HepG2 (cell line): ENCODE measurements at regions not wholly inside any gene's neighbourhood (a gene's known extent, or its start where the extent isn't known, plus 50 kb on each side); places are given as distances from the start of the nearest gene placed in this dataset.

Experiments
- ATAC-seq: fragments of 200-7000 bp; cut with Tn5 transposase; 3 replicates; pipeline ENCODE4 v1.9.1; 2020; ENCODE audit warnings: mild to moderate bottlenecking, moderate library complexity
- BruUV-seq: library from RNA; stranded (reverse); fragments of 400-500 nt; replicated peaks from 2 replicates; lab custom pipeline; 2021; lab: Mats Ljungman, UMichigan
- CTCF ChIA-PET: fragments of 300-600 bp; formaldehyde crosslinking; extraction: SDS; loops from one replicate; lab custom pipeline; 2021; ENCODE audit warnings: low total read pairs, inconsistent platforms, low intra/inter-chr PET ratio; lab: Yijun Ruan, JAX
- POLR2A ChIA-PET: fragments of 350-600 bp; sonication (Branson Sonifier 250); formaldehyde crosslinking; loops from one replicate; lab custom pipeline; 2020; ENCODE audit warnings: antibody characterized with exemption, inconsistent platforms; lab: Yijun Ruan, JAX
- DNase-seq: peaks from one replicate; pipeline ENCODE4 v3.0.0-alpha.2; 2015; ENCODE audit warnings: low spot score
- FAIRE-seq: peaks from 3 replicates; lab custom pipeline; 2011; peaks lifted over from hg19 to GRCh38; lab: Jason Lieb, UNC
- H2AFZ ChIP-seq: one replicate; pipeline ENCODE4 v1.6.1; 2011; ENCODE audit warnings: low read length, inconsistent platforms
- H3K27ac ChIP-seq: fragments of 300-600 bp; 3 replicates; pipeline ENCODE4 v1.8.0; 2011; ENCODE audit warnings: mixed run types, mild to moderate bottlenecking, mixed read lengths, low read length, inconsistent platforms; ENCODE audit not compliant: insufficient read depth; ENCODE audit errors: extremely low read length
- H3K27me3 ChIP-seq, 2 experiments: fragments of 200-600 bp in 1 of 2; 2 replicates in 1 of 2; 3 replicates in 1 of 2; pipeline versions ENCODE4 v1.6.0 to v1.8.0; 2011; ENCODE audit warnings: low read length in 2 of 2, mild to moderate bottlenecking in 2 of 2, moderate library complexity in 2 of 2, inconsistent platforms in 1 of 2; ENCODE audit not compliant: insufficient read depth in 2 of 2, control insufficient read depth in 1 of 2
- H3K36me3 ChIP-seq, 2 experiments: fragments of 200-600 bp in 1 of 2; replicated peaks in 1 of 2; 2 replicates in 1 of 2; 3 replicates in 1 of 2; pipeline versions ENCODE4 v1.5.1 to v1.8.0; 2011; ENCODE audit warnings: low read length in 2 of 2, inconsistent platforms in 1 of 2; ENCODE audit not compliant: insufficient read depth in 2 of 2, control insufficient read depth in 1 of 2
- H3K4me1 ChIP-seq: 2 replicates; pipeline ENCODE4 v1.5.1; 2012; ENCODE audit warnings: low read length, inconsistent platforms; ENCODE audit not compliant: insufficient read depth
- H3K4me2 ChIP-seq: 2 replicates; pipeline ENCODE4 v1.6.0; 2011; ENCODE audit warnings: low read depth, low read length, inconsistent platforms
- H3K4me3 ChIP-seq, 3 experiments: fragments of 200-600 bp in 1 of 3; sonication (generic), shearing (Covaris generic) in 1 of 3; replicated peaks in 1 of 3; 2 replicates each; pipeline ENCODE4 v1.5.1; 2011 to 2016; ENCODE audit warnings: low read length in 3 of 3, inconsistent platforms in 2 of 3, low read depth in 2 of 3, mild to moderate bottlenecking in 2 of 3, control low read depth in 1 of 3, mixed read lengths in 1 of 3; ENCODE audit not compliant: insufficient read depth in 1 of 3
- H3K79me2 ChIP-seq: one replicate; pipeline ENCODE4 v1.6.1; 2011; ENCODE audit warnings: low read length, inconsistent platforms; ENCODE audit not compliant: insufficient read depth
- H3K9ac ChIP-seq: 2 replicates; pipeline ENCODE4 v1.6.0; 2011; ENCODE audit warnings: mild to moderate bottlenecking, low read depth, low read length, inconsistent platforms; ENCODE audit not compliant: insufficient read depth
- H3K9me3 ChIP-seq: 2 replicates; pipeline ENCODE4 v1.5.1; 2012; ENCODE audit warnings: mild to moderate bottlenecking, low read length
- H4K20me1 ChIP-seq: 2 replicates; pipeline ENCODE4 v1.6.0; 2011; ENCODE audit warnings: inconsistent platforms, mild to moderate bottlenecking, low read length, moderate library complexity; ENCODE audit not compliant: insufficient read depth
- ARNTL ChIP-seq: sonication (generic); formaldehyde crosslinking; IDR thresholded peaks from 2 replicates; pipeline ENCODE4 v1.4.0; 2020; ENCODE audit warnings: mild to moderate bottlenecking, missing genetic modification reagents
- KDM1A ChIP-seq: IDR thresholded peaks from 2 replicates; pipeline ENCODE4 v1.6.1; 2016; ENCODE audit warnings: missing compliant biosample characterization
- KLF12 ChIP-seq: sonication (generic); formaldehyde crosslinking; IDR thresholded peaks from 2 replicates; pipeline ENCODE4 v1.4.0; 2020; ENCODE audit warnings: missing genetic modification reagents, borderline replicate concordance
- MXD4 ChIP-seq: IDR thresholded peaks from 2 replicates; pipeline ENCODE4 v1.6.1; 2016; ENCODE audit warnings: mild to moderate bottlenecking, missing biosample characterization, missing genetic modification reagents
- NR2F1 ChIP-seq, 2 experiments: fragments of 450-650 bp in 1 of 2; formaldehyde crosslinking in 1 of 2; IDR thresholded peaks; 2 replicates each; pipeline versions ENCODE4 v1.5.0 to v1.6.1; 2016 to 2020; ENCODE audit warnings: mild to moderate bottlenecking in 1 of 2, missing compliant biosample characterization in 1 of 2, missing genetic modification reagents in 1 of 2, moderate library complexity in 1 of 2
- NR3C1 ChIP-seq: sonication (generic); formaldehyde crosslinking; IDR thresholded peaks from 2 replicates; pipeline ENCODE4 v1.4.0; 2020; ENCODE audit warnings: missing genetic modification reagents
- PHF21A ChIP-seq: sonication (generic); formaldehyde crosslinking; IDR thresholded peaks from 2 replicates; pipeline ENCODE4 v1.5.0; 2020; ENCODE audit warnings: mild to moderate bottlenecking, missing genetic modification reagents
- PHF5A ChIP-seq: IDR thresholded peaks from one replicate; pipeline ENCODE4 v1.6.1; 2018; ENCODE audit warnings: low read depth, missing genetic modification reagents; ENCODE audit not compliant: unreplicated experiment
- TSC22D2 ChIP-seq: sonication (generic); formaldehyde crosslinking; IDR thresholded peaks from 2 replicates; pipeline ENCODE4 v1.5.1; 2020; ENCODE audit warnings: missing genetic modification reagents, mild to moderate bottlenecking, borderline replicate concordance
- ZNF350 ChIP-seq: sonication (generic); formaldehyde crosslinking; IDR thresholded peaks from 2 replicates; pipeline ENCODE4 v1.4.0; 2020; ENCODE audit warnings: mild to moderate bottlenecking, low read depth, missing genetic modification reagents, borderline replicate concordance
- ZNF431 ChIP-seq: sonication (generic); formaldehyde crosslinking; IDR thresholded peaks from 2 replicates; pipeline ENCODE4 v1.9.0; 2022; ENCODE audit warnings: missing genetic modification reagents, low read depth, mild to moderate bottlenecking, borderline replicate concordance
- ZNF432 ChIP-seq: sonication (generic); formaldehyde crosslinking; IDR thresholded peaks from 2 replicates; pipeline ENCODE4 v1.5.0; 2020; ENCODE audit warnings: missing genetic modification reagents, mild to moderate bottlenecking, borderline replicate concordance
- ZNF441 ChIP-seq: sonication (generic); formaldehyde crosslinking; IDR thresholded peaks from 2 replicates; pipeline ENCODE4 v1.7.0; 2021; ENCODE audit warnings: missing genetic modification reagents, borderline replicate concordance
- ZNF562 ChIP-seq: sonication (generic); formaldehyde crosslinking; IDR thresholded peaks from 2 replicates; pipeline ENCODE4 v1.8.0; 2022; ENCODE audit warnings: missing genetic modification reagents, borderline replicate concordance
- WGBS: methylation state at CpG from one replicate; pipeline ENCODE4 v1.1.6; 2017; ENCODE audit warnings: low lambda C conversion rate; 5-methylcytosine and 5-hydroxymethylcytosine counted together
- in situ Hi-C: cut with HindIII; loops from 2 replicates; pipeline ENCODE4 v1.10.0; 2017; ENCODE audit warnings: low pct_unique_long_range_greater_than_20kb; ENCODE audit not compliant: extremely low pct_ligation_motif_present
- intact Hi-C: fragments of 100-400 bp; cut with micrococcal nuclease; formaldehyde crosslinking; loops from one replicate; pipeline ENCODE4 v1.10.0; 2022; ENCODE audit not compliant: unreplicated experiment
- TF ChIP-seq, protein P1 (sequence below): IDR thresholded peaks from 2 replicates; pipeline ENCODE4 v1.6.1; 2016; ENCODE audit warnings: missing genetic modification reagents, missing compliant biosample characterization
- TF ChIP-seq, protein P2 (sequence below): sonication (generic); formaldehyde crosslinking; IDR thresholded peaks from 2 replicates; pipeline ENCODE4 v1.4.0; 2020; ENCODE audit warnings: missing genetic modification reagents
- TF ChIP-seq, protein P3 (sequence below): sonication (generic); formaldehyde crosslinking; IDR thresholded peaks from 2 replicates; pipeline ENCODE4 v1.5.0; 2020; ENCODE audit warnings: mild to moderate bottlenecking, missing genetic modification reagents, moderate library complexity
- TF ChIP-seq, protein P4 (sequence below): sonication (generic); formaldehyde crosslinking; IDR thresholded peaks from 2 replicates; pipeline ENCODE4 v1.8.1; 2023; ENCODE audit warnings: mild to moderate bottlenecking, inconsistent platforms, moderate library complexity, missing genetic modification reagents, borderline replicate concordance
- TF ChIP-seq, protein P5 (sequence below): sonication (generic); formaldehyde crosslinking; IDR thresholded peaks from 2 replicates; pipeline ENCODE4 v1.5.1; 2020; ENCODE audit warnings: mild to moderate bottlenecking, missing genetic modification reagents, borderline replicate concordance

DNA sequence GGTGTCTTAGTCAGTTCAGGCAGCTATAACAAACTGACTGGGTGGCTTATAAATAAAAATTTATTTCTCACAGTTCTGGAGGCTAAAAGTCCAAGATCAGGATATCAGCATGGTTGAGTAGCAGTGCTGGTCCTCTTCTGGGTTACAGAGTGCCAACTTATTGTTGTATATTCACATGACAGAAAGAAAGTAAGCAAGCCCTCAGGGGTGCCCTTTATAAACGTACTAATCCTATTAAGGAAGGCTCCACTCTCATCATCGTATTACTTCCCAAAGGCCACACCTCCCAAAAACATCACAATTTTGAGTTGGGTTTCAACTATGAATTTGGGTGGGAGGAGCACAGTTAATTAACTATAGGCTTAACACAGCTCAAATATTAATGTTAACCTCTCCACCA lies 653.0 kb downstream of the DIPK2A start:
- H3K36me3 ChIP-seq, result no peaks in the 10 kb centered on the region
- H3K9ac ChIP-seq, result no peak overlapping the region
- intact Hi-C loops (no loop called here), in situ Hi-C loops (no loop called here)
- no peaks in the 10 kb centered on the region for H3K79me2 ChIP-seq
- WGBS, result 0% methylated on average over 2 of the region's 2 CpGs
- no peak for ATAC-seq
- TF ChIP-seq MXD4 (CRISPR knock-in tag) (no peak), KLF12 (CRISPR knock-in tag) (no peak), TSC22D2 (CRISPR knock-in tag) (no peak), KDM1A (CRISPR knock-in tag) (no peak), ZNF350 (CRISPR knock-in tag) (no peak), NR3C1 (CRISPR knock-in tag) (no peak), ZNF562 (no peak), PHF21A (no peak), ARNTL (no peak), PHF5A (CRISPR knock-in tag) (no peak), ZNF441 (CRISPR knock-in tag) (no peak), ZNF431 (no peak), ZNF432 (CRISPR knock-in tag) (no peak), NR2F1 (CRISPR knock-in tag; IDR thresholded peaks at IDR 0.05) (no peak)
- TF ChIP-seq, protein P1, sequence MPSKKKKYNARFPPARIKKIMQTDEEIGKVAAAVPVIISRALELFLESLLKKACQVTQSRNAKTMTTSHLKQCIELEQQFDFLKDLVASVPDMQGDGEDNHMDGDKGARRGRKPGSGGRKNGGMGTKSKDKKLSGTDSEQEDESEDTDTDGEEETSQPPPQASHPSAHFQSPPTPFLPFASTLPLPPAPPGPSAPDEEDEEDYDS (CRISPR knock-in tag), result no peak
- TF ChIP-seq, protein P2, sequence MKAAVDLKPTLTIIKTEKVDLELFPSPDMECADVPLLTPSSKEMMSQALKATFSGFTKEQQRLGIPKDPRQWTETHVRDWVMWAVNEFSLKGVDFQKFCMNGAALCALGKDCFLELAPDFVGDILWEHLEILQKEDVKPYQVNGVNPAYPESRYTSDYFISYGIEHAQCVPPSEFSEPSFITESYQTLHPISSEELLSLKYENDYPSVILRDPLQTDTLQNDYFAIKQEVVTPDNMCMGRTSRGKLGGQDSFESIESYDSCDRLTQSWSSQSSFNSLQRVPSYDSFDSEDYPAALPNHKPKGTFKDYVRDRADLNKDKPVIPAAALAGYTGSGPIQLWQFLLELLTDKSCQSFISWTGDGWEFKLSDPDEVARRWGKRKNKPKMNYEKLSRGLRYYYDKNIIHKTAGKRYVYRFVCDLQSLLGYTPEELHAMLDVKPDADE, result no peak
- TF ChIP-seq, protein P3, sequence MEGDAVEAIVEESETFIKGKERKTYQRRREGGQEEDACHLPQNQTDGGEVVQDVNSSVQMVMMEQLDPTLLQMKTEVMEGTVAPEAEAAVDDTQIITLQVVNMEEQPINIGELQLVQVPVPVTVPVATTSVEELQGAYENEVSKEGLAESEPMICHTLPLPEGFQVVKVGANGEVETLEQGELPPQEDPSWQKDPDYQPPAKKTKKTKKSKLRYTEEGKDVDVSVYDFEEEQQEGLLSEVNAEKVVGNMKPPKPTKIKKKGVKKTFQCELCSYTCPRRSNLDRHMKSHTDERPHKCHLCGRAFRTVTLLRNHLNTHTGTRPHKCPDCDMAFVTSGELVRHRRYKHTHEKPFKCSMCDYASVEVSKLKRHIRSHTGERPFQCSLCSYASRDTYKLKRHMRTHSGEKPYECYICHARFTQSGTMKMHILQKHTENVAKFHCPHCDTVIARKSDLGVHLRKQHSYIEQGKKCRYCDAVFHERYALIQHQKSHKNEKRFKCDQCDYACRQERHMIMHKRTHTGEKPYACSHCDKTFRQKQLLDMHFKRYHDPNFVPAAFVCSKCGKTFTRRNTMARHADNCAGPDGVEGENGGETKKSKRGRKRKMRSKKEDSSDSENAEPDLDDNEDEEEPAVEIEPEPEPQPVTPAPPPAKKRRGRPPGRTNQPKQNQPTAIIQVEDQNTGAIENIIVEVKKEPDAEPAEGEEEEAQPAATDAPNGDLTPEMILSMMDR (CRISPR knock-in tag), result no peak
- TF ChIP-seq, protein P4, sequence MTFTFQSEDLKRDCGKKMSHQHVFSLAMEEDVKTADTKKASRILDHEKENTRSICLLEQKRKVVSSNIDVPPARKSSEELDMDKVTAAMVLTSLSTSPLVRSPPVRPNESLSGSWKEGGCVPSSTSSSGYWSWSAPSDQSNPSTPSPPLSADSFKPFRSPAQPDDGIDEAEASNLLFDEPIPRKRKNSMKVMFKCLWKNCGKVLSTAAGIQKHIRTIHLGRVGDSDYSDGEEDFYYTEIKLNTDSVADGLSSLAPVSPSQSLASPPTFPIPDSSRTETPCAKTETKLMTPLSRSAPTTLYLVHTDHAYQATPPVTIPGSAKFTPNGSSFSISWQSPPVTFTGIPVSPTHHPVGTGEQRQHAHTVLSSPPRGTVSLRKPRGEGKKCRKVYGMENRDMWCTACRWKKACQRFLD (CRISPR knock-in tag), result no peak
- TF ChIP-seq, protein P5, sequence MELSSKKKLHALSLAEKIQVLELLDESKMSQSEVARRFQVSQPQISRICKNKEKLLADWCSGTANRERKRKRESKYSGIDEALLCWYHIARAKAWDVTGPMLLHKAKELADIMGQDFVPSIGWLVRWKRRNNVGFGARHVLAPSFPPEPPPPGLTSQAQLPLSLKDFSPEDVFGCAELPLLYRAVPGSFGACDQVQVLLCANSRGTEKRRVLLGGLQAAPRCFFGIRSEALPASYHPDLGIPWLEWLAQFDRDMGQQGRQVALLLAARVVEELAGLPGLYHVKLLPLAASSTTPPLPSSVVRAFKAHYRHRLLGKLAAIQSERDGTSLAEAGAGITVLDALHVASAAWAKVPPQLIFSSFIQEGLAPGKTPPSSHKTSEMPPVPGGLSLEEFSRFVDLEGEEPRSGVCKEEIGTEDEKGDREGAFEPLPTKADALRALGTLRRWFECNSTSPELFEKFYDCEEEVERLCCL, result no peak
- no peak overlapping the region for H3K27ac ChIP-seq
- no peaks in the 10 kb centered on the region for H4K20me1 ChIP-seq
- H3K4me2 ChIP-seq, result no peak overlapping the region
- H3K27me3 ChIP-seq, result no peaks in the 10 kb centered on the region
- H3K4me1 ChIP-seq, result no peaks in the 10 kb centered on the region
- no peak overlapping the region for H2AFZ ChIP-seq
- POLR2A ChIA-PET, result no interaction called here
- CTCF ChIA-PET, result no interaction called here
- no TSS peak for BruUV-seq
- H3K9me3 ChIP-seq, result no peaks in the 10 kb centered on the region
- DNase-seq, result no peak
- H3K4me3 ChIP-seq, result no peak overlapping the region
- FAIRE-seq, result no peak
